ENCODE measurements at regions not wholly inside any gene's neighbourhood (a gene's known extent, or its start where the extent isn't known, plus 50 kb on each side); places are given as distances from the start of the nearest gene placed in this dataset.

- TF ChIP-seq POLR2A (IDR thresholded peaks at IDR 0.05; ENCODE audit: low read depth, low read length) = no peak
- no peak for TF ChIP-seq POLR2AphosphoS5 (IDR thresholded peaks at IDR 0.05; ENCODE audit: low read depth, low read length)
- no peak for TF ChIP-seq TAF1 (IDR thresholded peaks at IDR 0.05; ENCODE audit: low read depth, low read length)
- TF ChIP-seq SPI1 (IDR thresholded peaks at IDR 0.05; ENCODE audit: low read depth, low read length) = no peak
- no peak for TF ChIP-seq POU2F2 (IDR thresholded peaks at IDR 0.05; ENCODE audit: low read depth, low read length)
These were observed 140.2 kb downstream of the MOSPD2 start for GRCh38 chrX:15013461-15013860.

Measured in GM12891 (cell line).